NOMO-1 treated with dmso at 0.1 percent for 144 hours (cell line): ENCODE measurements at regions not wholly inside any gene's neighbourhood (a gene's known extent, or its start where the extent isn't known, plus 50 kb on each side); places are given as distances from the start of the nearest gene placed in this dataset.

Experiments
- DNase-seq: peaks from one replicate; lab custom pipeline; 2025; ENCODE audit not compliant: unreplicated experiment; lab: John Stamatoyannopoulos, UW

GRCh38 chr4:176568238-176568637 is 224.5 kb downstream of the VEGFC start:
- no peak for DNase-seq

GRCh38 chr4:176569301-176569700 is 223.4 kb downstream of the VEGFC start:
- no peak for DNase-seq

GRCh38 chr4:176571206-176571605 is 221.5 kb downstream of the VEGFC start:
- DNase-seq: no peak

GRCh38 chr4:176575141-176575730 is 217.5 kb downstream of the VEGFC start:
- no peak for DNase-seq

GRCh38 chr4:176579226-176579625 is 213.5 kb downstream of the VEGFC start:
- DNase-seq: no peak

GRCh38 chr4:176583278-176583677 is 209.4 kb downstream of the VEGFC start:
- DNase-seq: no peak

- no peak for DNase-seq
These were observed 208.6 kb downstream of the VEGFC start for GRCh38 chr4:176584031-176584606.

- DNase-seq: peak; percentile 91
These were observed 204.8 kb downstream of the VEGFC start for GRCh38 chr4:176587920-176588319.

- no peak for DNase-seq
These were observed 204.3 kb downstream of the VEGFC start for GRCh38 chr4:176588436-176588835.

GRCh38 chr4:176592976-176593670 is 199.6 kb downstream of the VEGFC start:
- DNase-seq: no peak

- no peak for DNase-seq
These were observed 198.8 kb downstream of the VEGFC start for GRCh38 chr4:176593943-176594342.

GRCh38 chr4:176595257-176595656 is 197.5 kb downstream of the VEGFC start:
- DNase-seq: no peak

GRCh38 chr4:176601124-176601523 is 191.6 kb downstream of the VEGFC start:
- no peak for DNase-seq

GRCh38 chr4:176607807-176608206 is 184.9 kb downstream of the VEGFC start:
- no peak for DNase-seq

GRCh38 chr4:176608346-176608745 is 184.4 kb downstream of the VEGFC start:
- DNase-seq: no peak

- DNase-seq: no peak
These were observed 182.1 kb downstream of the VEGFC start for GRCh38 chr4:176610594-176610993.

GRCh38 chr4:176611381-176611780 is 181.3 kb downstream of the VEGFC start:
- no peak for DNase-seq

- DNase-seq: peak; percentile 92
These were observed 180.8 kb downstream of the VEGFC start for GRCh38 chr4:176611951-176612350.

- no peak for DNase-seq
These were observed 177.9 kb downstream of the VEGFC start for GRCh38 chr4:176614793-176615192.

- DNase-seq: no peak
These were observed 176.6 kb downstream of the VEGFC start for GRCh38 chr4:176616151-176616550.

GRCh38 chr4:176618138-176618537 is 174.6 kb downstream of the VEGFC start:
- no peak for DNase-seq

GRCh38 chr4:176619430-176619829 is 173.3 kb downstream of the VEGFC start:
- DNase-seq: no peak
